GM19240 (cell line): ENCODE measurements at regions not wholly inside any gene's neighbourhood (a gene's known extent, or its start where the extent isn't known, plus 50 kb on each side); places are given as distances from the start of the nearest gene placed in this dataset.

Experiments used
- DNase-seq: peaks from one replicate; pipeline ENCODE4 v3.0.0; 2011; ENCODE audit warnings: low spot score; ENCODE audit not compliant: insufficient read length

DNA sequence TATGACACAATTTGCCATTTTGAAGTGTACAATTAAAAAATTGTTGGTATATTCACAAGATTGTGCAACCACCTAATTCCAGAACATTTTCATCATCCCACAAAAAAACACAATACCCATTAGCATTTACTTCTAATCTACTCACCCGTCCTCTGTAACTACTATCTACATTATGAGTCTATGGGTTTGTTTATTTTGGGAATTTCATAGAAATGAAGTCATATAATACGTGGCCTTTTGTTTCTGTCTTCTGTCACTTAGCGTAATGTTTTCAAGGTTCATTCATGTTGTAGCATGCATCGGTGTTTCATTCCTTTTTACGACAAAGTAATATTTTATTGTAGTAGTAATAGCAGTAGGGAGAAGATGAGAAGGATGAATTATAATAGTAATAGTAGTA is 55.2 kb upstream of the CNTN6 start:
- no peak for DNase-seq
